A204.1 (cell line): ENCODE measurements at regions not wholly inside any gene's neighbourhood (a gene's known extent, or its start where the extent isn't known, plus 50 kb on each side); places are given as distances from the start of the nearest gene placed in this dataset.
"Not testable (repeated sequence)": the region's sequence is repeated elsewhere in the genome, so short reads cannot be mapped to it uniquely, and the experiment has no call there.

Source experiments
- FAIRE-seq: peaks from 2 replicates; lab custom pipeline; 2012; peaks lifted over from hg19 to GRCh38; lab: Jason Lieb, UNC

DNA sequence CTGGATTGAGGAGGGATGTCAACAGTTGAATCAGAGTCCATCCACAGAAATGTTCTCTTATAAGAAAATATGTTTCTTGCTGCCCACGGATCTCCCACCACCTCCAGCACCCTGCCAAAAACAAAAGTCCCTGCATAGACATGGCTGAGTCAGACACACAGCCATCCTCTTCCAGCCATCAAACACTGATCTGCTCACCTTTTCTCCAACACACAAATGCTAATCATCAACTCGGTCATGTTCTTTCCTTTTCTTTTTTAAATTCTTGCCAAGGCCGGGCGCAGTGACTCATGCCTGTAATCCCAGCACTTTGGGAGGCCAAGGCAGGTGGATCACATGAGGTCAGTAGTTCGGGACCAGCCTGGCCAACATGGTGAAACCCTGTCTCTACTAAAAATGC, 110.7 kb upstream of the IL12A start:
- FAIRE-seq = peak; percentile 6

DNA sequence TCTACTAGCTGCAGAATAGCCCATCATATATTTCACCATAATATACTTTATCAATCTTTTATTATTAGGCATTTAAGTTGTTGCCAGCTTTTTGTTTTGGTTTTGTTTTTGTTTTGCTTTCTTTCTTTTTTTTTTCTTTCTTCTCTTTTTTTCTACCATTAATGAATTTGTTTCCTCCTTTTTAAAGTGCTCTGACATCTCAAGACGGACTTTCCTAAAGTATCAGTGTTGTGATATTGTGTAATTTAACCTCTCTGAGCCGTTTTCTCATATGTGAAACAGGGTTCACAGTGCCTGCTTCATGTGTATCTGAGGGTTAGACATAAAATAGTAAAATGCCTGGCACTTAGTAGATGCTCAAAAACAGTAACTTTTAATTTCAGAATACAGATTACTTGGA, 109.5 kb upstream of the IL12A start:
- peak; percentile 92 for FAIRE-seq

DNA sequence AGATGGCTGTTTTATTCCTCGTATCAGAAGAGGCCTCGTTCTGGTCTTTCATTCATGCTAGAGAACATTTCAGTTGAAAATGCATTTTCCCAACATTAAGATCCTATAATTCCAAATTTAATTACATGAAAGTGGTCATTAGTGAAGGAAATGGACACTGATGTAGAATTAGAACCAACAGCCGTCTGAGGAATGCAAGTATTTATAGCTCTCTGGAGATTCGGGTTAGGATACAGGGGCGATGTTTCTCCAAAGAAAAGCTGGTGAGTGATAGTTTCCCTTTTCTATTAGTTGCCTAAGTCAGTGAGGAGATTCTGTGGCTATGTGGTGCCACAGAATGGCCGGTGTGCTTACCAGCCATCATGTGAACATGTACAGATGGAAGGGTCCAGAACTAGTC, 109.0 kb upstream of the IL12A start:
- peak; percentile 57 for FAIRE-seq

DNA sequence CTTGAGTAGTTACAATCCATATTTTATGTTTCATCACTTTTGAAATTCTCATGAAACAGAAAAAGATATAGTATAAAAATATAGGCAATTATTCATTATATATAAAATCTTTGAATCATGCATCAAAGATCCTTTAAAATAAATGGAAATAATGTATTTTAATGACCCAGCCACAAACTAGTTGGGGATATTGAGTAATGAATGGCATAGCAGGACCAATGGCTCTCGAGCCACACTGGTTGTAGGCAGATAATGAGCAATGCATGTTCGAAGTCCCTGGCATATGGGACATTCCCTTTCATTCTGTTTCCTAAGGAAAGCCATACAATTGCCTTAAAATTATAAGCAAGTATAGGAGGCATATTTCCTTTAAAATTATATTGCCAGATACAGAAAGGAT, 107.4 kb upstream of the IL12A start:
- FAIRE-seq = peak; percentile 68

DNA sequence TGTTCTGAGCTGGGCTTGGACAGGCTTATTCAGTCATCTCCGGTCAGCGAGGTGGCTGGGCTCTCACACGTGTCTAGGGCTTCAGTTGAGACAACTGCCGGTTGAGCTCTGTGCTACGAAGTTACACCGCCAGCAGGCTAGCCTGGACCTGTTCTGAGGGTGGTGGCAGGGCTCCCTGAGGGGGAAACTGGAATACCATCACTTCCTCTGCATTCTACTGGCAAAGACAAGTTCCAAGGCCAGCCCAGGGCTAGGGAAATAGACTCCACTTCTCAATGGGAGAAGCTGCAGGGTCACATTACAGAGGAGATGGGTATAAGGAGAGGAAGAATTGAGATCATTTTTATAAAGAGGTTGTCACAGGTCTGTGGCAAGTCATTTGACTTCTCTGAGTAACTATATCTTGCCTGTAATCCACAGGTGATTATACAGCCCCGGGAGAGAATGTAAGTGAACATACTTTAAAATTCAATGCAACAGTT, 106.8 kb upstream of the IL12A start:
- FAIRE-seq = no peak

DNA sequence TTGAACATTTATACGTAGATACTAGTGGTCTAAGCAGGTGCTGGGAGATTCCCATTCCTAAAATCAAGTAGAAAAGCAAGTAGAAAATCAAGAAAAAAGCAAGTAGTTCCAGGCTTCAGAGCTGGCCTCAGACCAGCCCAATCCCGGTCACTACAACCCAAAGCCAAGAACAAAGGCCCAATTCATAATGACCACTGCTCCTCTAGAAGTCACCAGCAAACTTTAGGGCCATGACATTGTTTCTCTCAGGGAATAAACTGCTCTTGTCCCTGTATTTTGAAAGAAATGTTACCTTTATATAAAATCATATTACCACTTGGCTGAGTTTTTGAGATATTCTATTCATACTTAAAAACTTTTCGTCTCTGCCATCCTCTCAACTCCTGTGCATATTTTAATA, 106.3 kb upstream of the IL12A start:
- no peak for FAIRE-seq

DNA sequence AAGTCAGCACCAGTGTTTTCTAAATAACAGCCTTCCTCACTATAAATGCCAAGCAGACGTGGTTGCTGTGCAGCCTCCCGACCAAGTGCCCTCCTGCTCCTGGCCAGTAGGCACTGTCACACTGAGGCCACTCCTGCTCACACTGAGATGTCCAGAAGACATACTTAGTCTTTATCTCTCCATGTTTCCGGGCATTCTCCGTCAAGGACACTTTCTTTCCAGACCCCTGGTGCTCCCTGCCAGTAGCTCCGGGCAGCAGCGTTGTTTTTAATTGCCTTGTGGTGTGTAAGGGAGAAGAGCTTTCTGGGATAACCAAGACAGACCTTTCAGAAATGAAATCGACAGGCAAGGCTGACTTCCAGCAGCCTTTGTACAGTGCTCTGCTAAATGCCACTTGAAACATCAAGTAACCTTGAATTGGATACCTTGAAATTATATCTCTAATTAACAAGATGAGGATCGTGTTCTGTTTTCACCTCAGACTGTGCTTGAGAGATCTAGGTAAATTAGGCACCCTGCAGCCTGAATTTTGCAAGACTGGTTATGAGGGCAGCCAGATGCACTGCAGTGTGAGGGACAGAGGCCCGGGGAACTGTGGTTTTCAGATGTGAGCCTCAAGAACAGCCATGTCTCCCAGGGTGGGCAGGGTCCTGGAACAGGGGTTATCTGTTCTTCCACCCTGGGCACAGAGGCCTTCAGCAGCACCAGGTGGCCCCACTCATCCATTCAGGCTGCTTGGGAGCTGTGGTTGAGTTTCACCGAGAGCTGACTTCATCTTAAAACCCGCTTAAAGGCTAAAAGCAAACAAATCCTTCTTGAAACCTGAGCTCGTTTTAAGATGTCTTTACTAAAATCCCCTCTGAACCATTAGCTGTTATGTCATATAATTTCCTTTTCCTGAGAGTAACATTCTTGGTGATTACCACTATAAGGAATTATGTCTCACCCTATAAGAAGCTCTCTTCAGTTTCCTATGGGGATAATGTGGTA, 105.5 kb upstream of the IL12A start:
- FAIRE-seq = peak; percentile 99

DNA sequence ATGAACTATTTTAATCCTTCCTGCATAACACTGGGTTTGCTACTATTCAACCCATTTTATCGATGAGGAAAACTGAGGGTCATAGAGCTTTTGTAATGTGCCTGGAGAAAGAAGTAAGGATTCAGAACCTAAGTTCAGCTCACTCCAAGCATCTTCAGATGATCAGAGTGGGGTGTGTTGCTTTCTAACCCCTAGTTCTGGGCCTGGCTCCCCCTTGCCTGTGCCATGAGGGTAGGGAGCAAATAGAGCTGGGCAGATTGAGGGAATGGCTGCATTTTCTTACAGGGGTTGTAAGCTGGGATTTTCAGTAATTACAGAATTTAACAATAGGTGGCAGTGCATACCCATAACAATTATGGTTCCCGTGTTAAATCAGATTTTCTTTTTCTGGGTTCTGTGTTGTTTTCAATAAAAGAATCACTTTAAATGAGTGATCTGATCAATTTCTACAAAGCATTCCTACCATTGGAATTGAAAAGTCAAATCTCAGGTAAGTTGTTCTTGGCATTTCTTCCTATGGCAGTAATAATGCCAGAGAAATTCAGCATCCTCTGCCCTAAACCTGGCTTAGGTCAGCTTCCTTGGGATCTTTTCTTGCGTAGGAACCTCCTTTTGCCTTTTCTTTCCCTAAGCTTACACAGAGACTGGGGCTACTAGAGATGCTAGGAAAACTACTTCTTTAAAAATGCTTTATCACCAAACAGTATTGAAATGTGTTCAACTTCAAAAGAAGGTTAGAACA, 103.8 kb upstream of the IL12A start:
- FAIRE-seq = peak; percentile 93

DNA sequence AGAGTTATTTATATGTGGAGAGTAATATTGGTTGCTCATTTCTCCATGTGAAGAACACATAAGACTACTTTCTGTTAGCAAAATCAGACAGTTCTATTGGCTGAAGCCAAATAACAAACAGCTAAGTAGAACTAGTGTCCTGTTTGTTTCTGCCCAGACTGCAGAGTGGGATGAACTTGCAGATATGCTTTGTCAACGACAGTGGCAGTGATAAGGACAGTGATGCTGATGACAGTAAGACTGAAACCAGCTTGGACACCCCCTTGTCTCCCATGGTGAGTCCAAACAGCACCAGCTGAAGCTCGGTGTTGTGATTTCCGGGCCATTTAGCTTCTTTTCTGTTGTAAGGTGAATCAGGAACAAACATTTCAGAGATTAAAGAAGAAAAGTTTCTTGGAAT, 102.6 kb upstream of the IL12A start:
- no peak for FAIRE-seq

DNA sequence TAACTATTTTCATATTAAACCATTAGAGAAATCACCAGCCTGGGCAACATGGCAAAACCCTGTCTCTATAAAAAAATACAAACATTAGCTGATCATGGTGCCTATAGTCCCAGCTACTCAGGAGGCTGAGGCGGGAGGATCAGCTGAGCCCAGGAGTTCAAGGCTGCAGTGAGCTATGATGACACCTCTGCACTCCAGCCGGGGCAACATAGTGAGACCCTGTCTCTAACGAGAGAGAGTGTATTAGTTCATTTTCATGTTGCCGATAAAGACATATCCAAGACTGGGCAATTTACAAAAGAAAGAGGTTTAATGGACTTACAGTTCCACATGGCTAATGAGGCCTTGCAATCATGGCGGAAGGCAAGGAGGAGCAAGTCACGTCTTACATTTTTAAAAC, 102.1 kb upstream of the IL12A start:
- FAIRE-seq = not testable (repeated sequence)

DNA sequence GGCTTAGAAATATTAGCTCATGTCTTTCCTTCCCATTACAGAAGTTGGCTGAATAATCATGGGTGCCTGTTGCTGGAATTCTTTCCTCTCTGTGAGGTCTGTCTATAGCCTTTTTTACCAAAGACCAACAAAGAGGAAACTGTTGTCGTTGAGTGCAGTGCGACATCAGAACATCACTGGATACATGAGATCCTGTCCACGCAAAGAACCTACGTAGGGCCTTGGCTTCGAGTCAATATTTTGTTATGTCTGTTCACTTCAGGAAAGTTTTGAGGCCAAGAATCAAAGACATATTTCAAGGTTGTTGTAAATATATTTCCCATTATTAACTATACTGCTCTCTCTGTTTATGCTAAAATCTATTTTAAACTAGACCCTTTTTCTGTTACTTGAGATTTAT, 101.5 kb upstream of the IL12A start:
- FAIRE-seq = no peak

DNA sequence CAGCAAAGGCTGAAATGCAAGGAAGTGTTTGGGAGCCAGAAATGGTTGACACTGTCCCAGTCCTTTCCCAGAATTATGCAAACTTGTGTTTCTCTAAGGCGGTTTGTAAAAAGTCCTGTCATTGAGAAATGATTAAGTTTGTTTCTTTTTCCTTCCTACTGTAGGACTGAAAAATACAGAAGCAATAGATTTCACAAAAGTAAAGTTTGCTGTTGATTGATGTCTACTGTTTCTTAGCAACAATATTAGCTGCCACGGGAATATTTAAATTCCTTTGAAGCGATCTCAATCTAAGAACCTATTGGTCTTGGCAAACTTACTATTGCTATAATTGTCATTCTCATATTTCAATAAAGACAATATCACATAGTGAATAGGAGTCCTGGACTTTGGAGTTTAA, 100.7 kb upstream of the IL12A start:
- FAIRE-seq = no peak

DNA sequence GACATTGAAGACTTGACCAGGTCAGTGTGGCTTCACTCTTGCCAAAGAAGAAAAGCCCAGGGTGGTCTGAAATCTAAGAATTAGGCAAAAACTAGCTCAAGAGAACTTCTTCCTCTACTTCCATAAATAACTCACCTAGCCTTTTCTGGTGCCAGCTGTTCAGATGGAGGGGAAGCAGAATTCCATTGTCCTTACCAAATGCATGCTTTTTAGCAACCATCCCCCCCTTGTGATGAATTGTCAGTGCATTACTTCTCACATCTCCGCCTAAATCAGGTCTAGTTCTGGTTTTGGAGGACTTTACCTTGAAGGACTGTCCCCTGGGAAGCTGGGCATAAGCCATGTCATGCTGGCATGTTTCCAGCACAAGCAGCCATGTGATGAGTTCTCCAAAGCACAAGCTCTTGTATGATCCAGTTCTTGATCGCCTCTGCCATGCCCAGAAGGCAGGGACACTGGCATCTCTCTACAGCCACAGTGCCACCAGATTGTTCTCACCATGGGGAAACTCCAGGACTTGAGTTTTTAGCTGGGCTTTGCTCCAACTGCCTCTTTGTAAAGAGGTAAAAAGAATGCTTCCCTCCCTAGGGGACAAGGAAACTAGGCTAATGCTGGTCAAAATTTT, 96.4 kb upstream of the IL12A start:
- FAIRE-seq = no peak

DNA sequence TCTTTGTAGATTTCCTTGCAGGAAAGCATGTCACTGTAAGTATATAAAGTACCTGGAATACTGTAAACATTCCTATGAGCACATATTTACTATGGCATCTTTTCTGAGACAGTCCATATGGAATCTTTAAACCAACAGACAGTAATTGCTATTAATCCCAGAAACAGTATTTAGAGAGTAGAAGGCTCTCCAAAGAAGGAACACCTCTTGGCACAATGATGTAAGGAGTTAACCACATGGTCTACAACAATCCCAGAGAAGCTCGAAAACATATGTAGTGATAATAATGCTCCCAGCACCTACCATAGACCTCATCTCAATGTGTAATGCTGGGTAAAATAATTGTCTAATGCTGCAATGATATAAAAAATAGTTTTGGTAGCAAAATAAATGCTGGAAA, 95.8 kb upstream of the IL12A start:
- FAIRE-seq = no peak

DNA sequence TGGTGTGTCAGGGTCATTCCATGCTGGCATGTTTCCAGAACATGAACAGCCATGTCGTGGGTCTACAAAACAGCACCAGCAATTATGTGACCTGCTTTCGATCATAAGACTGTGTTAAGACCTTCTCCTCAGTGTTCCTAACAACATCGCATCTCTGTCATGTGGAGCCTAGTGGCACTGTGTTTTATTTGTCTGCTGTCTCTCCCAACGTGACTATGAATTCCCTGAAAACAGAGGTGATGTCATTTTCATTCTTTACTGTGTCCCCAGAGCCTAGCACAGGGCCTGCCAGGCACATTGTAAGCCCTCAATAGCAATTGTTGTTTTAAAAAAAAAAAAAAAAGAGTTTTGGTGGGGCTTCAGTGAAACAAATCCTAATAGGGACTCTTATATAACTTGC, 94.2 kb upstream of the IL12A start:
- no peak for FAIRE-seq

DNA sequence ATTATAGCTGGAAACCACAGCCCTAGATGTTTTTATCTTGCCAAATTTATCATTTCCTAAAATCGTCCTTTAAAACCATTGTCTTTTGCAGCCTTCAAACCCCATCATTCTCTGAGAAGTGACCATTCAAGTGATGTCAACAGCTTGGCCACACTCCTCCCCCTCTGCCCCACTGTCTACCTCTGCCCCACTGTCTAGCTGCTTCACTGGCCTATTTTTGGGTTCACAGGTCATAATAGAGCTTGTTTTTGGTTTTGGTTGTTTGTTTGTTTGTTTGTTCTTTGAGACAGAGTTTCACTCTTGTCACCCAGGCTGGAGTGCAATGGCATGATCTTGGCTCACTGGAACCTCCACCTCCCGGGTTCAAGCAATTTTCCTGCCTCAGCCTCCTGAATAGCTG, 93.2 kb upstream of the IL12A start:
- no peak for FAIRE-seq

DNA sequence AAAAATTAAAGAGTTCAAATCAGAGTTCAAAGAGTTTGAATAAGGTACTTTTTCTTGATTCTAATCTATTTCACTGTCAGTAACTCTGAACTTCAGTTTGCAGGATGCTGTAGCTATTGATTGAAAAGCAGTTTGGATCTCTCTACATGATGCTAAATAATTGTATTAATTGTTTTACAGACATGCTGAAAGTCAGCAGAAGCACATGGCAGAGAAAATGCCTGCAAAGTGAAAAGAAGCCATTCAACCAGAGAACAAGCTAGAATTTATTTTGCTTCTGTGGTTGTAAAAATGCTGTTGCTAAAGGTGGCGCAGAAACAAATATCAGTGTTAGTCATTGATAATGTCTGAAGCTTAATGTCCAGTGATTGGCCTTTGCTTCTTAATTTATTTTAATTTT, 92.1 kb upstream of the IL12A start:
- no peak for FAIRE-seq

DNA sequence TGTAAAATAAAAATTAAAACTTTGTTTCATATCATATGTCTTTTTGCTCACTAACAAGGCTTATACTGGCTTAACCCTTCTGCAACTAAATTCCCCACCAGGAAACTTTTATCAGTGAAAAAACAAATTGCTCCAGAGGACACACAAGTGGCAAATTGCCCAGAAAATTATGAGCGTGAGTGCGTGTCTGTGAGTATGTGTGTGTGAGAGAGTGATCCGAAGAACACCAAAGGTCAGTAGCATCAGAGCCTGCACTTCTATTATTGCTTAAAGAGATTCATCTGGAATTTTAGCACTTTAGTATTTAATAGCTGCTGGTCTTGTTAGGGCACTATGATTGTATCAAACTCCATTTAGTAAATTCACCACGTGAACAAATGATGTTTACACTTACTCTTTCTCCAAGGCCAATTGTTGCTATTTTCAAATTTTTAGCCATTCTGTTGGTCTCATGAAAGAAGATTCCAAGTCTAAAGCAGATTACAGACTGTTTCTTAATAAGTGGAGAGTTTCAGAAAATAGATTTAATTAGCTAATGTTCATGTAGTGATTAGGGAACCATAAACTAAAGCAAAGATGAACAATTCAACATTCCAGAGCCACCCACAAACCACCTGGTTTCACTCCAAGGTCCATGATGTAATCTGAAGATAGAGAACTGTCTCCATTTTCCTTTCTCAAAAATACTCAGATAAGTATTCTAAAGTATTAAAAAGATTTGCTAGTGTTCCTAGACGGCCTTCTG, 91.1 kb upstream of the IL12A start:
- no peak for FAIRE-seq

DNA sequence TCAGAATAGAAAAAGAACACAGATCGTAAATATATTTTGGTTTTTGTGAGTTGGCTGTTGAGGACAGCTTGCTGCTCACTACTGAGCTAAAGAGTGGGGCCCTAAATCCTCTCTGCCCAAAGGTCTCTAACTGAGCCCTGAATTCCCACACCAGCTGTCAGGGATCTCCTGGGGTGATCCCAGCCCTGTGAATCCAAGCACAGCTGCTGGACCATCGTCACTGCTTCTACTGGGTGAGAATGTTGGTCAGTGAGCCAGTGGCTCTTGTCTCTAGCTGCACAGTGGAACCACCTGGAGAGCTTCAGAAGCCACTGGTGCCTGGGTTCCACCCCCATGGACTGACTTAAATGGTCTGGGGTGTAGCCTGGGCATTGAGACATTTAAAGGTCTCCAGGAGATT, 90.5 kb upstream of the IL12A start:
- no peak for FAIRE-seq

DNA sequence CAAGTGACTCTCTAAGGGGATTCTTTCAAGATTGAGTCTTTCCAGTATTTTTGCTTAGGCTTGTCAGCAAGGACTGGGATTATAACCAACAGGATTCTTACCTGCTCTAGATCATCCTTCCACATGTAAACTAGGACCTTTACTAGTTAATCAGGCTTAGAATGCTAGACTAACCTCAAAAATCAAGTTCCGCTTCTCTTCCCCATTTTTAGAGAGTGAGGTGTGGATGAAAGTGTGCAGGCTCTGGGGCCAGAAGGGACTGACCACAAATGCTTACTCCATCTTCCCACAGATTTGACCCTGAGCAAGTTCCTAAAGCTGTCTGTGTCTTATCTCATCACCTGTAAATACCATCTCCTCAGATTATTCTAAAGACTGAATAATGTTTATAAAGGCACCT, 89.5 kb upstream of the IL12A start:
- FAIRE-seq = no peak

DNA sequence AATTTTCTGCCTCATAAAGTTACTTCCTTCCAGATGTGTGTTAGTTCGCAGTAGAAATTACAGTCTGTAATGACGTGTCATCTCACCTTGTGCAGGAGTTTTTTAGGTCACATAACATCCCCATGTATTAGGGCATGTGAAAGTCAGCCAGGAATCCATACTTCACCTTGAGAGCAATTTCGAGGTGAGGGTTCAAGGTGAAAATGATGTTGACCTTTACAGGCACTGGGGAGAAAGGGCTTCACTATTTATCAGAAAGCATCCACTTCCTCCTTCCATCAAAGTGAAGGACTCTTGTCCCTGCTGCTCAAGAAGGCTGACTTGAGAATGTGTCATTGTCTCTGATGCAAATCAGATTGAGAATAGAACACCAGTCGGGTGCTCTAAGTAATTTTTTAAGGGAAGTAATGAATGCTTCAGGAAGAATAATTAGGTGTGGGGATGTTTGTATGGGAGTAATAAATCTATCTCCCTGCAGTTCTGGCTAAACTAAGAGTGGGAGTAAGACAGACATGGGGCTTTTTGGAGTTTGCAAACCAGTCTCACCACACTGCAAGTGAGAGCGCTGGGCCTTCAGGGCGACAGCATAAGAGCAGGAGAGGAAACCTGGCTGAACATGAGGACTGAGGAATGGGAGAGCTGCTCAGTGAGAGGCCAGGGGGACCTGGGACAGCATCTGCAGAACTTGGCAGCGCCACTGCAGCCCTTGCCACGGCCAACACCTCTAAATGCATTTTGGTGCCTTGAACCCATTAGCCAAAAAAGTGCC, 85.9 kb upstream of the IL12A start:
- no peak for FAIRE-seq
